Liver (tissue), 8 donors: ENCODE measurements at regions not wholly inside any gene's neighbourhood (a gene's known extent, or its start where the extent isn't known, plus 50 kb on each side); places are given as distances from the start of the nearest gene placed in this dataset.

Experiments
- DNase-seq: peaks from one replicate; pipeline ENCODE4 v3.0.0-alpha.2; 2017; ENCODE audit warnings: low spot score
- H3K27ac ChIP-seq, 2 donors: one replicate each; pipeline ENCODE4 v1.7.0; 2013; ENCODE audit warnings: inconsistent platforms in 2 of 2, low read length in 2 of 2, control low read depth in 1 of 2, low read depth in 1 of 2, mild to moderate bottlenecking in 1 of 2
- H3K27me3 ChIP-seq, 4 donors: one replicate each; pipeline versions ENCODE4 v1.6.1 to v1.7.0; 2013; ENCODE audit warnings: low read length in 3 of 4, inconsistent platforms in 1 of 4, mild to moderate bottlenecking in 1 of 4, moderate library complexity in 1 of 4; ENCODE audit not compliant: control insufficient read depth in 4 of 4, insufficient read depth in 4 of 4
- H3K36me3 ChIP-seq, 4 donors: one replicate each; pipeline versions ENCODE4 v1.6.1 to v1.7.0; 2013; ENCODE audit warnings: low read length in 3 of 4, mild to moderate bottlenecking in 3 of 4, low read depth in 1 of 4, moderate library complexity in 1 of 4; ENCODE audit not compliant: control insufficient read depth in 4 of 4, insufficient read depth in 3 of 4
- H3K4me1 ChIP-seq, 4 donors: one replicate each; pipeline versions ENCODE4 v1.6.1 to v1.7.0; 2013; ENCODE audit warnings: low read length in 3 of 4, mild to moderate bottlenecking in 3 of 4, moderate library complexity in 1 of 4; ENCODE audit not compliant: control insufficient read depth in 4 of 4, insufficient read depth in 4 of 4
- H3K4me3 ChIP-seq, 3 donors: one replicate each; pipeline versions ENCODE4 v1.6.1 to v1.7.0; 2013; ENCODE audit warnings: low read length in 3 of 3, control low read depth in 1 of 3, low read depth in 1 of 3, mild to moderate bottlenecking in 1 of 3
- H3K9ac ChIP-seq, 2 donors: one replicate each; pipeline ENCODE4 v1.7.0; 2013; ENCODE audit warnings: low read length in 2 of 2, mild to moderate bottlenecking in 2 of 2, moderate library complexity in 2 of 2, control low read depth in 1 of 2, low read depth in 1 of 2
- H3K9me3 ChIP-seq, 4 donors: one replicate each; pipeline versions ENCODE4 v1.6.1 to v1.7.0; 2013; ENCODE audit warnings: low read length in 3 of 4; ENCODE audit not compliant: control insufficient read depth in 4 of 4
- ATF3 ChIP-seq: IDR thresholded peaks from 2 replicates; pipeline ENCODE4 v1.6.1; 2016; ENCODE audit warnings: antibody characterized with exemption
- CTCF ChIP-seq: fragments of 150-350 bp; IDR thresholded peaks from 2 replicates; pipeline ENCODE4 v1.5.1; 2017; ENCODE audit warnings: improper control_type of control experiment, low read depth, low read length; ENCODE audit not compliant: missing input control
- EGR1 ChIP-seq, 2 donors: IDR thresholded peaks; 2 replicates each; pipeline ENCODE4 v1.6.1; 2016 to 2018; ENCODE audit warnings: antibody characterized with exemption in 2 of 2, low read depth in 2 of 2
- FOXA1 ChIP-seq: IDR thresholded peaks from 2 replicates; pipeline ENCODE4 v1.6.1; 2016; ENCODE audit warnings: antibody characterized with exemption
- FOXA2 ChIP-seq: IDR thresholded peaks from 2 replicates; pipeline ENCODE4 v1.6.1; 2016; ENCODE audit warnings: antibody characterized with exemption
- GABPA ChIP-seq, 2 donors: IDR thresholded peaks in 1 of 2; conservative IDR thresholded peaks in 1 of 2; 2 replicates each; pipeline ENCODE4 v1.6.1; 2016; ENCODE audit warnings: antibody characterized with exemption in 2 of 2, mild to moderate bottlenecking in 1 of 2, moderate library complexity in 1 of 2
- HNF4A ChIP-seq, 2 donors: conservative IDR thresholded peaks; 2 replicates each; pipeline ENCODE4 v1.6.1; 2016; ENCODE audit warnings: antibody characterized with exemption in 2 of 2, mild to moderate bottlenecking in 2 of 2
- HNF4G ChIP-seq: IDR thresholded peaks from 2 replicates; pipeline ENCODE4 v1.6.1; 2016; ENCODE audit warnings: antibody characterized with exemption
- JUND ChIP-seq, 2 donors: IDR thresholded peaks; 2 replicates each; pipeline ENCODE4 v1.6.1; 2016; ENCODE audit warnings: antibody characterized with exemption in 2 of 2
- MAX ChIP-seq: IDR thresholded peaks from 2 replicates; pipeline ENCODE4 v1.6.1; 2016; ENCODE audit warnings: antibody characterized with exemption
- RAD21 ChIP-seq, 2 donors: IDR thresholded peaks; 2 replicates each; pipeline ENCODE4 v1.6.1; 2016; ENCODE audit warnings: antibody characterized with exemption in 2 of 2, mild to moderate bottlenecking in 2 of 2
- RXRA ChIP-seq, 2 donors: IDR thresholded peaks; 2 replicates each; pipeline ENCODE4 v1.6.1; 2017 to 2018; ENCODE audit warnings: antibody characterized with exemption in 2 of 2, mild to moderate bottlenecking in 1 of 2
- TAF1 ChIP-seq: conservative IDR thresholded peaks from 2 replicates; pipeline ENCODE4 v1.6.1; 2016; ENCODE audit warnings: antibody characterized with exemption, mild to moderate bottlenecking
- ZBTB33 ChIP-seq: IDR thresholded peaks from 2 replicates; pipeline ENCODE4 v1.6.1; 2016; ENCODE audit warnings: antibody characterized with exemption
- WGBS: extraction: QIAGEN DNeasy Blood & Tissue Kit; methylation state at CpG from one replicate; pipeline ENCODE4 v1.1.7; 2013; 5-methylcytosine and 5-hydroxymethylcytosine counted together
- donor health status: healthy.
- donor health status: healthy.
- donor health status: healthy.
- donor health status: healthy.
- donor health status: healthy.

- no peak for TF ChIP-seq RXRA (IDR thresholded peaks at IDR 0.05)
- TF ChIP-seq JUND (IDR thresholded peaks at IDR 0.05) = no peak
- TF ChIP-seq EGR1 (IDR thresholded peaks at IDR 0.05; ENCODE audit: low read depth in 2 of 2) = no peak
- no peak for TF ChIP-seq FOXA2
These were observed 65.2 kb upstream of the CDON start (continued) for GRCh38 chr11:126127898-126128297.

DNA sequence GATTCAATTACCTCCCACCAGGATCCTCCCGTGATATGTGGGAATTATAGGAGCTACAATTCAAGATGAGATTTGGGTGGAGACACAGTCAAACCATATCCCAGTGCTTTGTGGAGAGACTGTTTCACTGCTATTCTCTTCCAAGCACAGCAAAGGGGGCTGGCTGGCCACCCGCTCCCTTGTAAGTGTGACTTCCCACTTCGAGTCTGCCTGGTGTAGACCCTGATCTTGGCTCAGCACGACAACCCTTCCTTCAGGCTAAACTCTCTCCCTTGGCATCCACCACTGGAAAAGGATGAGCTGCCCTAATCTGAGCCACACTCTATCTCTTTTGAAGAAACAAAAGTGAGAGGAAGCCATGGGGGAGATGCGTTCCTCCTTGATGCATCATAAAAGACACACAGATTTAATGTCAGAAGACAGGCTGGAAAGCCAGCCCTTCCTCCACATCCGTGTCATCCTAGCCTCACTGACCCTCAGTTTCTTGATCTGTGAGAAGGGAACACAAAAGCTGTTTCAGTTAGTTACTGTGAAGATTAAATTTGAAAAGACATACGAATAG lies 64.7 kb upstream of the CDON start:
- H3K36me3 ChIP-seq = no peaks in the 10 kb centered on the region
- WGBS = 88% methylated on average over 7 of the region's 7 CpGs
- DNase-seq = no peak
- no peaks in the 10 kb centered on the region for H3K27me3 ChIP-seq
- no peak overlapping the region for H3K27ac ChIP-seq
- no peak overlapping the region for H3K4me3 ChIP-seq
- H3K9ac ChIP-seq = no peak overlapping the region
- no peaks in the 10 kb centered on the region for H3K4me1 ChIP-seq
- H3K9me3 ChIP-seq = no peaks in the 10 kb centered on the region
- TF ChIP-seq HNF4A (conservative IDR thresholded peaks at IDR 0.05) (no peak), ZBTB33 (no peak)

DNA sequence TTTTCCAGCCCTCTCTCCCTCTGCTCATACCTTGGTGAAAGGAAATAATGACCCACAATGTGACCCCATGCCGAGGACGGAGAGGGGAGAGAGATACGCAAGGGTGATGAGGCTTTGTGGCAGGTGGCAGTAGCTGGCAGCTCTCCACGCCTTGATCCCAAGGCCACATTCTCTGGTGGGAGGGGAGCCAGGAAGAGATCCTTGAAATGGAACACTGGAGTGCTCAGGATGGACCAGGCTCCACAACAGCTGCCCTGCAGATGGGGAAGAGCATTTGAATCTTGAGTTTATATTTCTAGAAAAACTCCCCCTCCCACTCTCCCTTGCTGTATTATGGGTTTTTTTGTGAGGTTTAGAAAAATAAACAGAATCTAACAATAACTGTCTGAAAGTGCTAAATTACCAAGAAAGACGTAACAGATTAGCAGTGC lies 61.6 kb upstream of the CDON start:
- H3K36me3 ChIP-seq = no peaks in the 10 kb centered on the region
- TF ChIP-seq GABPA (IDR thresholded peaks at IDR 0.05 in 1 of 2, conservative IDR thresholded peaks at IDR 0.05 in 1 of 2) (no peak), CTCF (no peak), FOXA2 (no peak), EGR1 (IDR thresholded peaks at IDR 0.05; ENCODE audit: low read depth in 2 of 2) (no peak), MAX (no peak), HNF4G (no peak), FOXA1 (no peak), TAF1 (no peak), ATF3 (no peak), RAD21 (IDR thresholded peaks at IDR 0.05) (no peak), HNF4A (conservative IDR thresholded peaks at IDR 0.05) (no peak)
- H3K9me3 ChIP-seq = no peaks in the 10 kb centered on the region
- no peak overlapping the region for H3K27ac ChIP-seq
- WGBS = 88% methylated on average over 5 of the region's 5 CpGs
- H3K4me1 ChIP-seq = no peaks in the 10 kb centered on the region
- H3K4me3 ChIP-seq = no peak overlapping the region
- DNase-seq = no peak
- H3K9ac ChIP-seq = no peak overlapping the region
- H3K27me3 ChIP-seq = no peaks in the 10 kb centered on the region
